NOMO-1 treated with dmso at 0.1 percent for 144 hours (cell line): ENCODE measurements at regions not wholly inside any gene's neighbourhood (a gene's known extent, or its start where the extent isn't known, plus 50 kb on each side); places are given as distances from the start of the nearest gene placed in this dataset.

Experiments used
- DNase-seq: peaks from one replicate; lab custom pipeline; 2025; ENCODE audit not compliant: unreplicated experiment; lab: John Stamatoyannopoulos, UW

- no peak for DNase-seq
Observed at GRCh38 chr21:35223480-35224156, 174.5 kb upstream of the RUNX1 start.

- no peak for DNase-seq
Observed at GRCh38 chr21:35222541-35222941, 173.4 kb upstream of the RUNX1 start.

GRCh38 chr21:35222021-35222420, 172.9 kb upstream of the RUNX1 start:
- DNase-seq, result no peak

- no peak for DNase-seq
Observed at GRCh38 chr21:35220301-35220700, 171.2 kb upstream of the RUNX1 start.

- DNase-seq, result no peak
Observed at GRCh38 chr21:35219719-35220118, 170.6 kb upstream of the RUNX1 start.

- no peak for DNase-seq
Observed at GRCh38 chr21:35219291-35219690, 170.2 kb upstream of the RUNX1 start.

- no peak for DNase-seq
Observed at GRCh38 chr21:35217504-35218060, 168.5 kb upstream of the RUNX1 start.

- DNase-seq, result no peak
Observed at GRCh38 chr21:35216996-35217395, 167.9 kb upstream of the RUNX1 start.

GRCh38 chr21:35215870-35216269, 166.8 kb upstream of the RUNX1 start:
- DNase-seq, result no peak

GRCh38 chr21:35212393-35213127, 163.5 kb upstream of the RUNX1 start:
- no peak for DNase-seq

- DNase-seq, result no peak
Observed at GRCh38 chr21:35211782-35212181, 162.7 kb upstream of the RUNX1 start.

GRCh38 chr21:35210093-35210492, 161.0 kb upstream of the RUNX1 start:
- DNase-seq, result no peak

GRCh38 chr21:35208810-35209517, 159.9 kb upstream of the RUNX1 start:
- no peak for DNase-seq

- DNase-seq, result no peak
Observed at GRCh38 chr21:35208104-35208503, 159.0 kb upstream of the RUNX1 start.

- no peak for DNase-seq
Observed at GRCh38 chr21:35207322-35207721, 158.2 kb upstream of the RUNX1 start.

- DNase-seq, result no peak
Observed at GRCh38 chr21:35206141-35207125, 157.3 kb upstream of the RUNX1 start.

- peak; percentile 70 for DNase-seq
Observed at GRCh38 chr21:35204850-35205541, 155.9 kb upstream of the RUNX1 start.

GRCh38 chr21:35204125-35204524, 155.0 kb upstream of the RUNX1 start:
- DNase-seq, result no peak

- DNase-seq, result no peak
Observed at GRCh38 chr21:35203093-35203977, 154.2 kb upstream of the RUNX1 start.
